PC-9 (cell line): ENCODE measurements at regions not wholly inside any gene's neighbourhood (a gene's known extent, or its start where the extent isn't known, plus 50 kb on each side); places are given as distances from the start of the nearest gene placed in this dataset.

Experiments
- BruUV-seq: library from RNA; stranded (reverse); fragments of 400-500 nt; replicated peaks from 2 replicates; lab custom pipeline; 2021; lab: Mats Ljungman, UMichigan
- CTCF ChIA-PET: fragments of 300-600 bp; sonication (Branson Sonifier 250); formaldehyde crosslinking; loops from one replicate; lab custom pipeline; 2022; ENCODE audit warnings: antibody characterized with exemption; lab: Charles Lee
- POLR2A ChIA-PET: fragments of 300-600 bp; sonication (Branson Sonifier 250); formaldehyde crosslinking; loops from one replicate; lab custom pipeline; 2022; ENCODE audit warnings: antibody characterized with exemption; ENCODE audit not compliant: unreplicated experiment; lab: Charles Lee
- DNase-seq, 2 experiments: peaks; one replicate each; pipeline versions ENCODE4 v3.0.0 to v3.0.0-alpha.2; 2015 to 2022; ENCODE audit warnings: mixed read lengths in 1 of 2
- H2AFZ ChIP-seq: fragments of 200-600 bp; sonication (generic); 2 replicates; pipeline ENCODE4 v1.8.1; 2017; ENCODE audit warnings: antibody characterized with exemption
- H3F3A ChIP-seq: fragments of 200-600 bp; sonication (generic); 2 replicates; pipeline ENCODE4 v1.8.1; 2017; ENCODE audit warnings: antibody characterized with exemption, mild to moderate bottlenecking, low read depth; ENCODE audit not compliant: insufficient read depth
- H3K27ac ChIP-seq: fragments of 200-600 bp; sonication (generic); 2 replicates; pipeline ENCODE4 v1.6.1; 2016; ENCODE audit warnings: mixed run types
- H3K27me3 ChIP-seq: fragments of 200-600 bp; sonication (generic); 2 replicates; pipeline ENCODE4 v1.6.1; 2016; ENCODE audit warnings: low read depth, mixed run types; ENCODE audit not compliant: insufficient read depth
- H3K36me3 ChIP-seq: fragments of 200-600 bp; sonication (generic); 2 replicates; pipeline ENCODE4 v1.6.1; 2016; ENCODE audit warnings: low read depth, mixed run types
- H3K4me1 ChIP-seq: fragments of 200-600 bp; sonication (generic); replicated peaks from 2 replicates; pipeline ENCODE4 v1.6.1; 2016; ENCODE audit warnings: mixed run types; ENCODE audit not compliant: insufficient read depth
- H3K4me2 ChIP-seq: fragments of 200-600 bp; sonication (generic); 2 replicates; pipeline ENCODE4 v1.6.1; 2017; ENCODE audit warnings: mixed run types
- H3K4me3 ChIP-seq: fragments of 200-600 bp; sonication (generic); 2 replicates; pipeline ENCODE4 v1.6.1; 2016; ENCODE audit warnings: mixed run types
- H3K79me2 ChIP-seq: fragments of 200-600 bp; sonication (generic); 2 replicates; pipeline ENCODE4 v1.6.1; 2017; ENCODE audit warnings: low read depth, mixed run types
- H3K9me2 ChIP-seq: fragments of 200-600 bp; sonication (generic); 2 replicates; pipeline ENCODE4 v1.8.1; 2017; ENCODE audit warnings: mild to moderate bottlenecking; ENCODE audit not compliant: insufficient read depth
- H3K9me3 ChIP-seq: fragments of 200-600 bp; sonication (generic); 2 replicates; pipeline ENCODE4 v1.8.1; 2016; ENCODE audit warnings: low read depth; ENCODE audit not compliant: insufficient read depth
- H4K20me1 ChIP-seq: fragments of 200-600 bp; sonication (generic); 2 replicates; pipeline ENCODE4 v1.8.1; 2017; ENCODE audit not compliant: insufficient read depth
- EZH2 ChIP-seq: fragments of 200-600 bp; sonication (generic); IDR thresholded peaks from 2 replicates; pipeline ENCODE4 v1.8.0; 2017; ENCODE audit warnings: antibody characterized with exemption, low read depth
- intact Hi-C: fragments of 100-400 bp; cut with micrococcal nuclease; formaldehyde crosslinking; loops from one replicate; pipeline ENCODE4 v1.10.0; 2022; ENCODE audit not compliant: unreplicated experiment
- TF ChIP-seq, protein P1 (sequence below): fragments of 200-600 bp; sonication (generic); conservative IDR thresholded peaks from 2 replicates; pipeline ENCODE4 v1.6.1; 2017; ENCODE audit warnings: mixed run types, antibody characterized with exemption, mild to moderate bottlenecking, moderate library complexity

DNA sequence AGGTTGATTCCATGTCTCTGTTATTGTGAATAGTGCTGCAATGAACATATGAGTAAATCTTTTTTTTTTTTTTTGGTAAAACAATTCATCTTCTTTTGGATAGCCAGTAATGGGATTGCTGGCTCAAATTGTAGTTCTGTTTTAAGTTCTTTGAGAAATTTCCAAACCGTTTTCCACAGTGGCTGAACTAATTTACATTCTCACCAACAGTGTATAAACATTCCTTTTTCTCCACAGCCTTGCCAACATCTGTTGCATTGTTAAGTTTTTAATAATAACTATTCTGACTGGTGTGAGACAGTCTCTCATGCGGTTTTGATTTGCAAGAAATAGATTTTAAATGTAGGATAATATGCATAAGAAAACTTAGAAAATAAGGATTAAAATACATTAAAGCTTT, 279.0 kb upstream of the EPHA3 start:
- Histone ChIP-seq H3K27me3 (no peaks in the 10 kb centered on the region), H3K4me2 (no peak overlapping the region), H2AFZ (no peak overlapping the region), H4K20me1 (no peaks in the 10 kb centered on the region), H3F3A (no peaks in the 10 kb centered on the region), H3K79me2 (no peaks in the 10 kb centered on the region), H3K27ac (no peak overlapping the region), H3K9me2 (no peaks in the 10 kb centered on the region), H3K4me3 (no peak overlapping the region), H3K9me3 (no peaks in the 10 kb centered on the region), H3K36me3 (no peaks in the 10 kb centered on the region), H3K4me1 (no peaks in the 10 kb centered on the region)
- TF ChIP-seq, protein P1, sequence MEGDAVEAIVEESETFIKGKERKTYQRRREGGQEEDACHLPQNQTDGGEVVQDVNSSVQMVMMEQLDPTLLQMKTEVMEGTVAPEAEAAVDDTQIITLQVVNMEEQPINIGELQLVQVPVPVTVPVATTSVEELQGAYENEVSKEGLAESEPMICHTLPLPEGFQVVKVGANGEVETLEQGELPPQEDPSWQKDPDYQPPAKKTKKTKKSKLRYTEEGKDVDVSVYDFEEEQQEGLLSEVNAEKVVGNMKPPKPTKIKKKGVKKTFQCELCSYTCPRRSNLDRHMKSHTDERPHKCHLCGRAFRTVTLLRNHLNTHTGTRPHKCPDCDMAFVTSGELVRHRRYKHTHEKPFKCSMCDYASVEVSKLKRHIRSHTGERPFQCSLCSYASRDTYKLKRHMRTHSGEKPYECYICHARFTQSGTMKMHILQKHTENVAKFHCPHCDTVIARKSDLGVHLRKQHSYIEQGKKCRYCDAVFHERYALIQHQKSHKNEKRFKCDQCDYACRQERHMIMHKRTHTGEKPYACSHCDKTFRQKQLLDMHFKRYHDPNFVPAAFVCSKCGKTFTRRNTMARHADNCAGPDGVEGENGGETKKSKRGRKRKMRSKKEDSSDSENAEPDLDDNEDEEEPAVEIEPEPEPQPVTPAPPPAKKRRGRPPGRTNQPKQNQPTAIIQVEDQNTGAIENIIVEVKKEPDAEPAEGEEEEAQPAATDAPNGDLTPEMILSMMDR: no peak
- TF ChIP-seq EZH2: no peak
- intact Hi-C loops: no loop called here
- POLR2A ChIA-PET: no interaction called here
- no TSS peak for BruUV-seq
- DNase-seq: no peak
- CTCF ChIA-PET: no interaction called here

DNA sequence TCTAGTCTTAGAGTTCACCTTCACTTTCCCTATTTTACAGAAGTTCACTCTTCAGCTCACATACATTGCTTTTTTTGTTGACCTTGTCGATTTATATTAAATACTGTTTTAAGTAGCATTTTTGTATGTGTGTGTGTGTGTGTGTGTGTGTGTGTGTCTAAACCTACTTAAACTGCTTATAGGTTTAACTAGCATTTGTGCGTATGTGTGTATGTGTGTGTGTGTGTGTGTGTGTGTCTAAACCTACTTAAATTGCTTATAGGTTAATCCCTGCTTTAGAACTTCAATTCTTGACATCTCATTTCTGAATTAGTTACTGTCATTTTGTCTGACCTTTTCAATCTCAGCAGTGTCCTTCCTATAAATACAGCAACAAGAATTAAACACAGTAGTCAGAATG, 254.8 kb upstream of the EPHA3 start:
- no peak overlapping the region for H3K27ac ChIP-seq
- no peaks in the 10 kb centered on the region for H3K36me3 ChIP-seq
- H3K4me2 ChIP-seq: no peak overlapping the region
- ChIA-PET POLR2A (no interaction called here), CTCF (no interaction called here)
- H3K4me1 ChIP-seq: no peaks in the 10 kb centered on the region
- no peaks in the 10 kb centered on the region for H3K9me3 ChIP-seq
- H3F3A ChIP-seq: no peaks in the 10 kb centered on the region
- no peak for TF ChIP-seq EZH2
- TF ChIP-seq, protein P1: no peak
- H3K27me3 ChIP-seq: no peaks in the 10 kb centered on the region
- H3K79me2 ChIP-seq: no peaks in the 10 kb centered on the region
- no peaks in the 10 kb centered on the region for H4K20me1 ChIP-seq
- no peaks in the 10 kb centered on the region for H3K9me2 ChIP-seq
- no peak for DNase-seq
- intact Hi-C loops: no loop called here
- H3K4me3 ChIP-seq: no peak overlapping the region
- H2AFZ ChIP-seq: no peak overlapping the region
- no TSS peak for BruUV-seq

DNA sequence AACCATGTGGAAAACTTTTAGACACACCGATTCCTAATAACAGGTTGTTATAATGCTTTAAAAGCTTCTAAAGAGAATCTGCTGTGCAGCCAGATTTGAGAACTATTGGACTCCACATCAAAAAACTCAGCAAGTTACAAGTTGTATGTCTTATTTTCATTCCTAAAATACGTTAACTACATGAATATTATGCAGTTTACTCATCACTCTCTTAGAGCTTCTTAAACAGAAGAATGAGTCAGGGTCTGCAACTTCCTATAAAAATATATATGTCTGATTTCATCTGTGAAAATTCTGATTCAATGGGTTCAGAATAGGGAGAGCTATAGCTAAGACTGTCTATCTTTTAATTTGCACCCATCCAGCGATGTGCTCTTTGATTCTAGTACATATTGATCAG, 244.2 kb upstream of the EPHA3 start:
- intact Hi-C loops: no loop called here
- Histone ChIP-seq H3K4me3 (no peak overlapping the region), H3K9me2 (no peaks in the 10 kb centered on the region; the same call in 1 of the 2 replicates), H3K27me3 (no peaks in the 10 kb centered on the region), H3K4me2 (no peak overlapping the region), H3K36me3 (no peaks in the 10 kb centered on the region), H3K27ac (no peak overlapping the region), H3K79me2 (no peaks in the 10 kb centered on the region), H3K9me3 (no peaks in the 10 kb centered on the region), H4K20me1 (no peaks in the 10 kb centered on the region), H3F3A (no peaks in the 10 kb centered on the region), H2AFZ (no peak overlapping the region), H3K4me1 (no peaks in the 10 kb centered on the region)
- ChIA-PET CTCF (no interaction called here), POLR2A (no interaction called here)
- no peak for TF ChIP-seq EZH2
- TF ChIP-seq, protein P1: no peak
- no TSS peak for BruUV-seq
- DNase-seq: no peak
